Neural progenitor cell (in vitro differentiated cells): ENCODE measurements at regions not wholly inside any gene's neighbourhood (a gene's known extent, or its start where the extent isn't known, plus 50 kb on each side); places are given as distances from the start of the nearest gene placed in this dataset.
"Not testable (repeated sequence)": the region's sequence is repeated elsewhere in the genome, so short reads cannot be mapped to it uniquely, and the experiment has no call there.

Source experiments
- DNase-seq: peaks from one replicate; pipeline ENCODE4 v3.0.0-alpha.2; 2016; ENCODE audit warnings: low spot score
- H2AFZ ChIP-seq: fragments of 200-600 bp; sonication (generic); replicated peaks from 2 replicates; pipeline ENCODE4 v1.6.1; 2016; ENCODE audit warnings: antibody characterized with exemption
- H3F3A ChIP-seq: fragments of 200-600 bp; sonication (generic); 2 replicates; pipeline ENCODE4 v1.6.1; 2016; ENCODE audit warnings: antibody characterized with exemption, low read depth
- H3K27ac ChIP-seq: fragments of 200-600 bp; sonication (generic); 2 replicates; pipeline ENCODE4 v1.5.1; 2016; ENCODE audit warnings: mild to moderate bottlenecking
- H3K27me3 ChIP-seq: fragments of 200-600 bp; sonication (generic); 2 replicates; pipeline ENCODE4 v1.6.1; 2016; ENCODE audit warnings: mild to moderate bottlenecking, moderate library complexity
- H3K36me3 ChIP-seq: fragments of 200-600 bp; sonication (generic); 2 replicates; pipeline ENCODE4 v1.5.1; 2016
- H3K4me1 ChIP-seq: fragments of 200-600 bp; sonication (generic); 2 replicates; pipeline ENCODE4 v1.6.1; 2016; ENCODE audit warnings: mixed run types
- H3K4me2 ChIP-seq: fragments of 200-600 bp; sonication (generic); 2 replicates; pipeline ENCODE4 v1.6.1; 2016
- H3K4me3 ChIP-seq: fragments of 200-600 bp; sonication (generic); 2 replicates; pipeline ENCODE4 v1.5.1; 2016
- H3K79me2 ChIP-seq: fragments of 200-600 bp; sonication (generic); 2 replicates; pipeline ENCODE4 v1.6.1; 2016; ENCODE audit warnings: low read depth
- H3K9ac ChIP-seq: fragments of 200-600 bp; sonication (generic); 2 replicates; pipeline ENCODE4 v1.6.1; 2016
- H3K9me3 ChIP-seq: fragments of 200-600 bp; sonication (generic); 2 replicates; pipeline ENCODE4 v1.5.1; 2016; ENCODE audit warnings: low read depth
- H4K20me1 ChIP-seq: fragments of 200-600 bp; sonication (generic); 2 replicates; pipeline ENCODE4 v1.6.1; 2016; ENCODE audit warnings: low read depth
- H3K27ac Mint-ChIP-seq: 3 replicates; pipeline ENCODE4 v1.8.0; 2021; ENCODE audit warnings: mixed read lengths
- H3K27me3 Mint-ChIP-seq: 2 replicates; pipeline ENCODE4 v1.8.0; 2022; ENCODE audit warnings: low read depth, mild to moderate bottlenecking, inconsistent platforms, moderate library complexity, mixed read lengths; ENCODE audit not compliant: insufficient read depth
- H3K36me3 Mint-ChIP-seq: 3 replicates; pipeline ENCODE4 v1.8.0; 2021; ENCODE audit warnings: mixed read lengths
- H3K4me1 Mint-ChIP-seq: 3 replicates; pipeline ENCODE4 v1.8.0; 2021; ENCODE audit warnings: mixed read lengths
- H3K4me3 Mint-ChIP-seq: 3 replicates; pipeline ENCODE4 v1.8.0; 2021; ENCODE audit warnings: mild to moderate bottlenecking, moderate library complexity, mixed read lengths
- H3K9me3 Mint-ChIP-seq: 3 replicates; pipeline ENCODE4 v1.8.0; 2020; ENCODE audit warnings: mixed read lengths
- CTCF ChIP-seq: fragments of 200-600 bp; sonication (generic); IDR thresholded peaks from 2 replicates; pipeline ENCODE4 v1.5.1; 2017; ENCODE audit warnings: antibody characterized with exemption, mild to moderate bottlenecking
- EZH2 ChIP-seq: fragments of 200-600 bp; sonication (generic); IDR thresholded peaks from 2 replicates; pipeline ENCODE4 v1.6.1; 2017; ENCODE audit warnings: antibody characterized with exemption, mild to moderate bottlenecking, moderate library complexity
- EZH2phosphoT487 ChIP-seq: fragments of 200-600 bp; sonication (generic); IDR thresholded peaks from 2 replicates; pipeline ENCODE4 v1.6.1; 2017; ENCODE audit warnings: antibody characterized with exemption

DNA sequence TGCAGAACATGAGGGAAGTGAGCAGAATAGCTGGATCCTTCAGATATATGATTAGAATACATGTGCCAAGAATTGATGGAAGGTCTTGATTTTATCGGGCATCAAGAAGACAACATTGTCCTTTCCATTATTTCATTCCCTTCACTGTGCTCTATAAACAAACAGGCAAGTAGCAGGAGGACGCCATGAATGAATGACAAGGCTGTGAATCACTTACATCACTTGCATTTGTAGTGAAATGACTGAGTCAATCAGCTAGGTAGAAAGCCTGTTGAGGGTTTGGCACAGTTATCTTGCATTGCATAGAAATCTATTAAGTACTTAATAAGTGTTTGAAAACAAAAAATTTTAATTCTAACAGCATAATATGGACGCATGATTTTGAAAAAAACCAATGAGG lies 548.8 kb upstream of the IZUMO3 start:
- Mint-ChIP-seq H3K27me3 (no peaks in the 10 kb centered on the region), H3K4me1 (no peaks in the 10 kb centered on the region), H3K36me3 (no peaks in the 10 kb centered on the region), H3K9me3 (no peaks in the 10 kb centered on the region), H3K4me3 (no peak overlapping the region), H3K27ac (no peak overlapping the region)
- Histone ChIP-seq H3K4me1 (no peaks in the 10 kb centered on the region), H3K79me2 (no peaks in the 10 kb centered on the region), H3K27me3 (no peaks in the 10 kb centered on the region), H3K4me3 (no peak overlapping the region), H3K9ac (no peak overlapping the region), H2AFZ (no peak overlapping the region), H3F3A (no peaks in the 10 kb centered on the region), H4K20me1 (no peaks in the 10 kb centered on the region), H3K36me3 (no peaks in the 10 kb centered on the region), H3K9me3 (no peaks in the 10 kb centered on the region), H3K4me2 (no peak overlapping the region), H3K27ac (no peak overlapping the region)
- TF ChIP-seq EZH2: no peak
- no peak for TF ChIP-seq EZH2phosphoT487
- TF ChIP-seq CTCF: no peak
- DNase-seq: no peak

- H3K4me3 Mint-ChIP-seq: no peak overlapping the region
- Histone ChIP-seq H3K9me3 (no peaks in the 10 kb centered on the region), H3K79me2 (no peaks in the 10 kb centered on the region), H3K27ac (no peak overlapping the region), H3K4me2 (no peak overlapping the region), H3K27me3 (no peaks in the 10 kb centered on the region), H3K36me3 (no peaks in the 10 kb centered on the region), H2AFZ (no peak overlapping the region), H4K20me1 (no peaks in the 10 kb centered on the region), H3K4me1 (no peaks in the 10 kb centered on the region), H3F3A (no peaks in the 10 kb centered on the region), H3K9ac (no peak overlapping the region), H3K4me3 (no peak overlapping the region)
- TF ChIP-seq EZH2phosphoT487 (no peak), CTCF (no peak), EZH2 (no peak)
- no peaks in the 10 kb centered on the region for H3K36me3 Mint-ChIP-seq
- H3K9me3 Mint-ChIP-seq: peaks cover 7% of the 10 kb centered on the region
- no peak overlapping the region for H3K27ac Mint-ChIP-seq
- no peaks in the 10 kb centered on the region for H3K4me1 Mint-ChIP-seq
- H3K27me3 Mint-ChIP-seq: no peaks in the 10 kb centered on the region
- DNase-seq: no peak
Measured at GRCh38 chr9:25078202-25078601, 532.5 kb upstream of the IZUMO3 start.

DNA sequence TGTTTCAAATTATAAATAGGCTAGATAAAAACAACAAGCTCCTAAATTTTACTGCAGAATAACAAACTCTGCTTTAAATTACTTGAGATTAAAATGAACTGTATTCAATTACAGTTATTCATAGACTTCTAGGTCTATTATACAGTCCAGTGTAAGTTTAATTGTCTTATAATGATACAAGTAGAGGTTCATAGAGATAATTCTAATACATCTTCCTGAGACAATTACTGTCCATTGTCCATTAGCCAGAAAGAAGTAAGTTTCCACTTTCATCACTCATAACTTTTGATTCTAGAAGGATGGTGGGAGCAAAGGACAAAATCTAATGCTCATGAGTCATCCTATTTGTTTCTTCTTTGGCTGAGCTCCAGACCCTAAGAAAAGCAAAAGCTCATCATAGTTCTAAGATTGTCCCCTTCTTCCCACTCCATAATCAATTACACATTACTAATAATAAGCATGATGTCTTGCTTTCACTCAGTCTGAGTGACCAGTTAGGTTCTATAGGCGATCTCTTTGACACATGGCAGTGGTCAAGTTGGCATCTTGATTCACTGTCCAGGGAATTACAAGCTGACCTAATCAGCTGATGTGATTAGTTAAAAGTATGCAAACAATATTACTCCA lies 502.5 kb upstream of the IZUMO3 start:
- Mint-ChIP-seq H3K27me3 (no peaks in the 10 kb centered on the region), H3K4me3 (no peak overlapping the region), H3K9me3 (peaks cover 2% of the 10 kb centered on the region), H3K27ac (no peak overlapping the region), H3K4me1 (no peaks in the 10 kb centered on the region), H3K36me3 (no peaks in the 10 kb centered on the region)
- H3K36me3 ChIP-seq: no peaks in the 10 kb centered on the region
- H3K9ac ChIP-seq: no peak overlapping the region
- no peak overlapping the region for H3K4me2 ChIP-seq
- H3K79me2 ChIP-seq: no peaks in the 10 kb centered on the region
- H4K20me1 ChIP-seq: no peaks in the 10 kb centered on the region
- TF ChIP-seq EZH2phosphoT487 (no peak), CTCF (no peak), EZH2 (no peak)
- H2AFZ ChIP-seq: no peak overlapping the region
- H3K9me3 ChIP-seq: no peaks in the 10 kb centered on the region
- no peaks in the 10 kb centered on the region for H3K4me1 ChIP-seq
- H3F3A ChIP-seq: no peaks in the 10 kb centered on the region
- no peak for DNase-seq
- no peak overlapping the region for H3K4me3 ChIP-seq
- no peak overlapping the region for H3K27ac ChIP-seq
- H3K27me3 ChIP-seq: no peaks in the 10 kb centered on the region

DNA sequence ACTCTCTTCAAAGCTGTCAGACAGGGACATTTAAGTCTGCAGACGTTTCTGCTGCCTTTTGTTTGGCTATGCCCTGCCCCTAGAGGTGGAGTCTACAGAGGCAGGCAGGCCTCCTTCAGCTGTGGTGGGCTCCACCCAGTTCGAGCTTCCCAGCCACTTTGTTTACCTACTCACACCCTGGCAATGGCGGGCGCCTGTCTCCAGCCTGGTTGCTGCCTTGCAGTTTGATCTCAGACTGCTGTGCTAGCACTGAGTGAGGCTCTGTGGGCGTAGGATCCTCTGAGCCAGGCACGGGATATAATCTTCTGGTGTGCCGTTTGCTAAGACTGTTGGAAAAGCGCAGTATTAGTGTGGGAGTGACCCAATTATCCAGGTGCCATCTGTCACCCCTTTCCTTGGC lies 499.8 kb upstream of the IZUMO3 start:
- not testable (repeated sequence) for H3K27me3 ChIP-seq, H4K20me1 ChIP-seq, H3K4me3 Mint-ChIP-seq, H3K9me3 Mint-ChIP-seq, H3K9ac ChIP-seq, H3K79me2 ChIP-seq, H3K36me3 ChIP-seq, H3K27ac ChIP-seq, H3K4me3 ChIP-seq, H3K4me2 ChIP-seq, H3K27me3 Mint-ChIP-seq, H3K4me1 Mint-ChIP-seq, H3F3A ChIP-seq, H3K36me3 Mint-ChIP-seq, H3K27ac Mint-ChIP-seq, DNase-seq, H3K9me3 ChIP-seq, H3K4me1 ChIP-seq, H2AFZ ChIP-seq
